MM.1S (cell line): ENCODE measurements at regions not wholly inside any gene's neighbourhood (a gene's known extent, or its start where the extent isn't known, plus 50 kb on each side); places are given as distances from the start of the nearest gene placed in this dataset.

ENCODE experiments used
- CTCF ChIP-seq: fragments of 300-600 bp; sonication (generic); IDR thresholded peaks from 2 replicates; pipeline ENCODE4 v1.5.1; 2016; ENCODE audit warnings: antibody characterized with exemption, low read length, mixed read lengths
- EZH2 ChIP-seq: fragments of 300-600 bp; sonication (generic); optimal IDR thresholded peaks from 2 replicates; pipeline ENCODE3; 2017; ENCODE audit warnings: low read depth, mild to moderate bottlenecking, antibody characterized with exemption, low read length, mixed read lengths

GRCh38 chr1:93773049-93773838, 91.6 kb upstream of the BCAR3 start:
- TF ChIP-seq CTCF (no peak), EZH2 (no peak)
